Memory B cell (primary cell): ENCODE measurements at regions not wholly inside any gene's neighbourhood (a gene's known extent, or its start where the extent isn't known, plus 50 kb on each side); places are given as distances from the start of the nearest gene placed in this dataset.
"Not testable (repeated sequence)": the region's sequence is repeated elsewhere in the genome, so short reads cannot be mapped to it uniquely, and the experiment has no call there.

Experiments
- ATAC-seq: fragments of 150-1000 bp; cut with Tn5 transposase; 2 replicates; pipeline ENCODE4 v1.10.0; 2021; ENCODE audit warnings: low read depth, mild to moderate bottlenecking, moderate library complexity
- DNase-seq, 2 donors: peaks; one replicate each; pipeline ENCODE4 v3.0.0; 2022; ENCODE audit warnings: low spot score in 2 of 2
- H3K27ac Mint-ChIP-seq: one replicate; pipeline ENCODE4 v1.8.0; 2022; ENCODE audit warnings: mild to moderate bottlenecking, moderate library complexity, mixed read lengths
- H3K27me3 Mint-ChIP-seq: one replicate; pipeline ENCODE4 v1.8.0; 2022; ENCODE audit warnings: mixed read lengths
- H3K36me3 Mint-ChIP-seq: one replicate; pipeline ENCODE4 v1.8.0; 2022; ENCODE audit warnings: mild to moderate bottlenecking, mixed read lengths
- H3K4me1 Mint-ChIP-seq: one replicate; pipeline ENCODE4 v1.8.0; 2022; ENCODE audit warnings: mixed read lengths
- H3K4me3 Mint-ChIP-seq: one replicate; pipeline ENCODE4 v1.8.0; 2022; ENCODE audit warnings: mild to moderate bottlenecking, moderate library complexity, mixed read lengths
- H3K9me3 Mint-ChIP-seq: one replicate; pipeline ENCODE4 v1.8.0; 2022; ENCODE audit warnings: mixed read lengths

- H3K4me3 Mint-ChIP-seq = no peak overlapping the region
- no peak for DNase-seq
- no peaks in the 10 kb centered on the region for H3K9me3 Mint-ChIP-seq
- H3K36me3 Mint-ChIP-seq = peaks cover 2% of the 10 kb centered on the region
- H3K27ac Mint-ChIP-seq = no peak overlapping the region
- no peak for ATAC-seq
- peaks cover 20% of the 10 kb centered on the region for H3K27me3 Mint-ChIP-seq
- H3K4me1 Mint-ChIP-seq = no peaks in the 10 kb centered on the region
Measured at GRCh38 chr18:51559902-51560287, 362.4 kb upstream of the MEX3C start.

GRCh38 chr18:51561821-51562220 lies 364.3 kb upstream of the MEX3C start:
- no peak for ATAC-seq
- H3K9me3 Mint-ChIP-seq = no peaks in the 10 kb centered on the region
- peaks cover 2% of the 10 kb centered on the region for H3K36me3 Mint-ChIP-seq
- peaks cover 20% of the 10 kb centered on the region for H3K27me3 Mint-ChIP-seq
- no peak overlapping the region for H3K27ac Mint-ChIP-seq
- DNase-seq = no peak
- H3K4me1 Mint-ChIP-seq = no peaks in the 10 kb centered on the region
- no peak overlapping the region for H3K4me3 Mint-ChIP-seq

GRCh38 chr18:51562866-51563265 lies 365.4 kb upstream of the MEX3C start:
- no peaks in the 10 kb centered on the region for H3K36me3 Mint-ChIP-seq
- no peak overlapping the region for H3K27ac Mint-ChIP-seq
- H3K27me3 Mint-ChIP-seq = peaks cover 16% of the 10 kb centered on the region
- no peak overlapping the region for H3K4me3 Mint-ChIP-seq
- ATAC-seq (no peak), DNase-seq (no peak)
- H3K9me3 Mint-ChIP-seq = no peaks in the 10 kb centered on the region
- no peaks in the 10 kb centered on the region for H3K4me1 Mint-ChIP-seq

DNA sequence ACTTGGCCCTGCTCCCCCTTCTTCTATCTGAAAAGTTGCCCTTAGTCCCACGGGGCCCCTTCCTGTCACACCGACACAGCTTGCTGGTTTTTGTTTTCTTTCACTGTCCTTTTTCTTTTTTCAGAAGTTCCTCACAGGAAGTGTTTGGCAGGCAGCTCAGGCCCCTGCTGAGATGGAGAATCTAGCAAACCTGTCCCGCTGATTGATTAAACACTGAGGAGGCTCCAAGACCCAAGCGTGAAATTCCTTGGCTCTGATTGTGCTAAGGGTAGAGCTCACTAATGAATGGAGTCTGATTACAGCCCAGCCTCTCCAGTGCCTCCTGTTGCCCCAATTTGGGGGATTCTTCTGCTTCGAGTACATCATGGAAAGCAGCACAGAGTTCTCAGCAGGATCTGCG lies 365.9 kb upstream of the MEX3C start:
- DNase-seq = no peak
- no peak for ATAC-seq
- no peaks in the 10 kb centered on the region for H3K4me1 Mint-ChIP-seq
- no peaks in the 10 kb centered on the region for H3K36me3 Mint-ChIP-seq
- H3K4me3 Mint-ChIP-seq = no peak overlapping the region
- no peak overlapping the region for H3K27ac Mint-ChIP-seq
- H3K27me3 Mint-ChIP-seq = peaks cover 14% of the 10 kb centered on the region
- H3K9me3 Mint-ChIP-seq = no peaks in the 10 kb centered on the region

DNA sequence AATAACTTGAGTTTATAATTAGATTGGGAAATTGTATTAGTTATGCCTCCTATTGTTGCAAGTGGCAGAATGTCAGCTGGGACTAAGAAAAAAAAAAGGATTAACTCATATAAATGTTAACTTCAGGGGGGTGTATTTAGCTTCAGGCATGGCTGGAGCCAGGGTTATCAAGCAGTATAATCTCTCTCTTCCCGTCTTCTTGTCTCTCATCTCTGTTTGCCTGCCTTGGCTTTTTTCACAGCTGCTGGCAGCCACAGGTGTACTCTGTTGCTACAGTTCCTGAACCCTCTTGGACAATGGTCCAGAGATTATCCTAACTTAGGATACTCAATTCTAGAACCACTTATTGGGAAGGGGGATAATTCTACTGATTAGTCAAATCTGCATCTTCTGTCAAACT lies 370.7 kb upstream of the MEX3C start:
- Mint-ChIP-seq H3K4me1 (no peaks in the 10 kb centered on the region), H3K4me3 (no peak overlapping the region), H3K27ac (no peak overlapping the region), H3K36me3 (no peaks in the 10 kb centered on the region), H3K9me3 (no peaks in the 10 kb centered on the region), H3K27me3 (peaks cover 10% of the 10 kb centered on the region)
- no peak for ATAC-seq
- DNase-seq = no peak

DNA sequence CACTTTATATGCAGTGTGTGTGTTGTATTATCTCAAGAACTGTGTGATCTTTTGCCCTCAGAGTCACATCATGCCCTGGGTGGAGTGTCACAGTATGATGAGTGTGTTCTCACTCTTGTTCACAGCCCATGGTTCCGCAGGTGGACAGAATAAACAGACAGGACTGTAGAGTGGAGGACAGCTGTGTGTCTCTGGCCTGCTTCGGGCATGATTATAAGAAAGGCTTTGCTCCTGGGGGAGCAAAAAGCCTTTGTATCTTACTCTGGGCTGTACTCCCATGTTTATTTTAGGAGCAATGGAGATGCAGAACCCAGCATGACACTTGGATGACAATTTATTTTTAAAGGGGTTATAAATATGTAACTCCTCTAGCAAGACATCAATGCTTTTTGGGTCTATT lies 371.7 kb upstream of the MEX3C start:
- peaks cover 3% of the 10 kb centered on the region for H3K9me3 Mint-ChIP-seq
- no peak overlapping the region for H3K4me3 Mint-ChIP-seq
- H3K36me3 Mint-ChIP-seq = peaks cover 4% of the 10 kb centered on the region
- no peak for DNase-seq
- no peak for ATAC-seq
- no peak overlapping the region for H3K27ac Mint-ChIP-seq
- H3K4me1 Mint-ChIP-seq = no peaks in the 10 kb centered on the region
- peaks cover 14% of the 10 kb centered on the region for H3K27me3 Mint-ChIP-seq

- Mint-ChIP-seq H3K36me3 (peaks cover 5% of the 10 kb centered on the region), H3K9me3 (peaks cover 6% of the 10 kb centered on the region), H3K4me1 (no peaks in the 10 kb centered on the region), H3K27me3 (peaks cover 14% of the 10 kb centered on the region), H3K4me3 (no peak overlapping the region), H3K27ac (no peak overlapping the region)
- no peak for DNase-seq
- no peak for ATAC-seq
Measured at GRCh38 chr18:51569561-51569960, 372.1 kb upstream of the MEX3C start.

DNA sequence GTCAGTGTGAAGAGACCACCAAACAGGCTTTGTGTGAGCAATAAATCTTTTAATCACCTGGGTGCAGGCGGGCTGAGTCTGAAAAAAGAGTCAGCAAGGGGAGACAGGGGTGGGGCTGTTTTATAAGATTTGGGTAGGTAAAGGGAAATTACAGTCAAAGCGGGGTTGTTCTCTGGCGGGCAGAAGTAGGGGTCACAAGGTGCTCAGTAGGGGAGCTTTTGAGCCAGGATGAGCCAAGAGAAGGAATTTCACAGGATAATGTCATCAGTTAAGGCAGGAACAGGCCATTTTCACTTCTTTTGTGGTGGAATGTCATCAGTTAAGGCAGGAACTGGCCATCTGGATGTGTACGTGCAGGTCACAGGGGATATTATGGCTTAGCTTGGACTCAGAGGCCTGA lies 372.6 kb upstream of the MEX3C start:
- H3K27me3 Mint-ChIP-seq = peaks cover 10% of the 10 kb centered on the region
- H3K4me1 Mint-ChIP-seq, H3K27ac Mint-ChIP-seq, DNase-seq, H3K4me3 Mint-ChIP-seq, H3K36me3 Mint-ChIP-seq, ATAC-seq, H3K9me3 Mint-ChIP-seq: not testable (repeated sequence)

DNA sequence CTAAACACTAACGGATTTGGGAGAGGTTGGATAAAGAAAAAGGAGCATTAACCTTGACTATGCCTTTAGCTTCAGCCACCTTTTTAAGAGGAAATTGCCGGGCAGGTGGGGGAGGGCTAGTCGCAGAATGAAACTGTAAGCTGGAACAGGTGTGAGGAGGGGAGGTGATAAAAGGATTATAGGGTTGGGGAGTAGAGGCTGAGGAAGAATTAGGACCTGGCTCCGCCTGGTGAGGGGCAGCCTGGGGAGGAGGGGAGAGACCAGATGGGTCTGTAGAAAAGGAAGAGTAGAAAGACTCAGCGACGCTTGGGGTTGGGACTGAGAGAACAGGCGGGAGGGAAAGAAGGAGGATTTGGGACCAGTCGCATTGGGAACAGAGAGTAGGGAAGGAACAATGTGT lies 376.4 kb upstream of the MEX3C start:
- not testable (repeated sequence) for H3K27me3 Mint-ChIP-seq, DNase-seq, H3K36me3 Mint-ChIP-seq, H3K9me3 Mint-ChIP-seq, H3K4me3 Mint-ChIP-seq, H3K4me1 Mint-ChIP-seq, ATAC-seq, H3K27ac Mint-ChIP-seq

GRCh38 chr18:51575171-51575570 lies 377.7 kb upstream of the MEX3C start:
- no peak for DNase-seq
- H3K27ac Mint-ChIP-seq = no peak overlapping the region
- H3K27me3 Mint-ChIP-seq = peaks cover 9% of the 10 kb centered on the region
- ATAC-seq = no peak
- H3K9me3 Mint-ChIP-seq = peaks cover 8% of the 10 kb centered on the region
- H3K36me3 Mint-ChIP-seq = peaks cover 5% of the 10 kb centered on the region
- no peak overlapping the region for H3K4me3 Mint-ChIP-seq
- no peaks in the 10 kb centered on the region for H3K4me1 Mint-ChIP-seq

DNA sequence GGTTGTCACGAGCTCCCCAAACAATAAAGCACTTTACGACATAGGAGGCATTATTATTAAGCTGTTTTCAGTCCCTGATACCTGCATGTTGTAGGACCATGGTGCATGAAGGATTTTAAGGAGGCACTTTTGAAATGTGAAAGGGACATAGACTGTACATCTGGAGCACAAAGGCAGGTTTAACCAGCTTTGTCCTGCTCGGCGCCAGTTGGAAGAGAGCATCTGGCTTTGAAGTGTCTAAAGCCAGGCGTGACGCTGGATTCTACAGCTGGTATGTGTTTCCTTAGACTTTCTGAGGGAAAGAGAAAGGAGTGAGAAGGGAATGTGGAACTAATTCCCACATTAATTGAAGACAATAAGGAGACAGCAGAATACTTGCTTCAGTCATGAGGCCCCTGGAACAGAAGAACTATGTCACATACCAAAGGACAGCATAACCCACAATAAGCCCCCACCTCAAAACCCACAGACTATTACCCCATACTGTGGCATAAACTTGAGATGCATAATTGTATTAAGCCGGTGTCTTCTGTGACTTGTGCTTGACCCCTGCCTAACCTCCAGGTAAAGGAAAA lies 381.0 kb upstream of the MEX3C start:
- ATAC-seq = no peak
- H3K9me3 Mint-ChIP-seq = peaks cover 8% of the 10 kb centered on the region

GRCh38 chr18:51580580-51580979 lies 383.1 kb upstream of the MEX3C start:
- DNase-seq (no peak), ATAC-seq (no peak)
- Mint-ChIP-seq H3K36me3 (no peaks in the 10 kb centered on the region), H3K27ac (no peak overlapping the region), H3K9me3 (peaks cover 3% of the 10 kb centered on the region), H3K4me3 (no peak overlapping the region), H3K4me1 (no peaks in the 10 kb centered on the region), H3K27me3 (peaks cover 3% of the 10 kb centered on the region)

More for the DNA sequence above, 381.0 kb upstream of the MEX3C start:
- Mint-ChIP-seq H3K36me3 (peaks cover 5% of the 10 kb centered on the region), H3K27me3 (peaks cover 10% of the 10 kb centered on the region), H3K27ac (no peak overlapping the region), H3K4me3 (no peak overlapping the region), H3K4me1 (no peaks in the 10 kb centered on the region)
- no peak for DNase-seq

- H3K36me3 Mint-ChIP-seq = no peaks in the 10 kb centered on the region
Measured at GRCh38 chr18:51582551-51582950, 385.1 kb upstream of the MEX3C start.

DNA sequence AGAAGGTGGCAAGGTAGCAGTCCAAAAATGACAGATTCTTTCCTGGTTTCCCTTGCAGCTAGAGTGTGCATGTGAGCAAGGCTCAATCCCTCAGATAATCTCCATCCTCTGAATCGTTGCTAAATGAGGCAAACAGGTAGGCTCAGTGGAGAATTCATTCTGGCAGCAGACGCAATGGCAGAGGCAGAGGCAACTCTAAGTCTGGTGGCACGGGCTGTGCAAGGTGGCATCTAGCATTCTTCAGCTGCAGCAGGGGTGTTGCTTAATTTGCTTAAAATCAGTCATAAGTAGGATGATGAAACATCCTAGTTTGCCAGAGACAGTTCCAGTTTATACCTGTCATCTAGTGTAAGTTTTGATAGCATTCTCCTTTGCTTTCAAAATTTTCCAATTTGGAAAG lies 391.1 kb upstream of the MEX3C start:
- peaks cover 6% of the 10 kb centered on the region for H3K27me3 Mint-ChIP-seq
- no peak for ATAC-seq
- H3K9me3 Mint-ChIP-seq = no peaks in the 10 kb centered on the region
- H3K4me1 Mint-ChIP-seq = no peaks in the 10 kb centered on the region
- no peaks in the 10 kb centered on the region for H3K36me3 Mint-ChIP-seq
- no peak for DNase-seq
- no peak overlapping the region for H3K4me3 Mint-ChIP-seq
- H3K27ac Mint-ChIP-seq = no peak overlapping the region

More at GRCh38 chr18:51582551-51582950, 385.1 kb upstream of the MEX3C start:
- no peak overlapping the region for H3K27ac Mint-ChIP-seq
- peaks cover 5% of the 10 kb centered on the region for H3K27me3 Mint-ChIP-seq
- no peaks in the 10 kb centered on the region for H3K4me1 Mint-ChIP-seq
- DNase-seq = no peak
- ATAC-seq = no peak
- H3K9me3 Mint-ChIP-seq = peaks cover 3% of the 10 kb centered on the region
- no peak overlapping the region for H3K4me3 Mint-ChIP-seq

DNA sequence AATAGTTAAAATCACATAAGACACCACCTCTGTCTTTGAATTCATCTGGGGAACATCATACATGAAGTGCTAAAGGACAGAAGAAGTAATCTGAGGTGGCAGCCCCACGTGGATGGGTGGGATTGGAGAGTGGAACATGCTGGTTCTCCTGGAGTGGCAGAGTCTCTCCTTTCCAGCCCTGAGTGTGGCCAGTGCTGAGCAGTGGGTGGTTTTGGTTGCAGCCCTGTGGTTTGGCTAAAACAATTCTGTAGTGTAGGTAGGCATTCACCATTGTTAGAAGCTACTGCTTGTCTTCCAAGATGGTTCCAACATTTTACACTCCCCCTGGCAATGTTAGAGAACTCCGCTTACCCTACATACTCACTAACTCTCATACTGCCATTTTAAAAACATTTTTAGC lies 396.4 kb upstream of the MEX3C start:
- Mint-ChIP-seq H3K4me1 (no peaks in the 10 kb centered on the region), H3K9me3 (peaks cover 9% of the 10 kb centered on the region), H3K27me3 (peaks cover 6% of the 10 kb centered on the region), H3K4me3 (no peak overlapping the region), H3K27ac (no peak overlapping the region), H3K36me3 (peaks cover 3% of the 10 kb centered on the region)
- no peak for ATAC-seq
- no peak for DNase-seq
